Coronary artery (tissue), 2 donors: ENCODE measurements at regions not wholly inside any gene's neighbourhood (a gene's known extent, or its start where the extent isn't known, plus 50 kb on each side); places are given as distances from the start of the nearest gene placed in this dataset.
"Not testable (repeated sequence)": the region's sequence is repeated elsewhere in the genome, so short reads cannot be mapped to it uniquely, and the experiment has no call there.

Experiments
- DNase-seq: peaks from one replicate; pipeline ENCODE4 v3.0.0-alpha.2; 2017; ENCODE audit warnings: low spot score
- H3K27ac ChIP-seq, 2 donors: fragments of 200-600 bp; sonication (generic); one replicate each; pipeline ENCODE4 v1.5.1; 2016 to 2019
- H3K4me3 ChIP-seq: fragments of 200-600 bp; sonication (generic); 2 replicates; pipeline ENCODE4 v1.5.1; 2016; ENCODE audit warnings: mild to moderate bottlenecking, moderate library complexity
- CTCF ChIP-seq: fragments of 200-600 bp; sonication (generic); IDR thresholded peaks from one replicate; pipeline ENCODE4 v1.5.1; 2019; ENCODE audit warnings: antibody characterized with exemption

- no peak for TF ChIP-seq CTCF
- no peak overlapping the region for H3K4me3 ChIP-seq
- H3K27ac ChIP-seq: no peak overlapping the region
- DNase-seq: no peak
These were observed 133.7 kb downstream of the ATL2 start for GRCh38 chr2:38243186-38243880.

GRCh38 chr2:38239452-38239851 lies 137.6 kb downstream of the ATL2 start:
- no peak for DNase-seq
- no peak for TF ChIP-seq CTCF
- H3K27ac ChIP-seq: no peak overlapping the region
- no peak overlapping the region for H3K4me3 ChIP-seq

- not testable (repeated sequence) for DNase-seq, H3K27ac ChIP-seq, H3K4me3 ChIP-seq
These were observed 138.4 kb downstream of the ATL2 start for GRCh38 chr2:38238705-38239104.

DNA sequence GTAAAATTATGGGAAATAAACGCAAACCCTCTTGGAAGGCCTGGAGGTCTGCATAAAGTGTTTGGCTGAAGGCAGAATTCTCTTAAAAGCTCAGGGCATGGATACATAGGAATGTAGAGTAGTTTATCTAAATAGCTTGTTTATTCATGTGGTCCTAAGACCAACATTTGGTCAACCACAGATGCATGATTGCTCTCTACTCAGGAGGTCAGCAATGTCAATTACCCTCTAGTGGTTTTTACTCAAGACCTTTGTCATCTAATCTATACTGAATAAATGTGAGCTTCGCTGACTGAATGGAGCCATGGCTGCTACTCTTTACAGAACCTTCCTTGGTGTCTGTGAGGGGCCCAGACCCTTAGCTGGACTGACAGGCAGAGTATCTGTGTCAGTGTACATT lies 139.8 kb downstream of the ATL2 start:
- Histone ChIP-seq H3K4me3 (no peak overlapping the region), H3K27ac (no peak overlapping the region)
- no peak for DNase-seq
- no peak for TF ChIP-seq CTCF

- Histone ChIP-seq H3K27ac (no peak overlapping the region), H3K4me3 (no peak overlapping the region)
- TF ChIP-seq CTCF: no peak
- no peak for DNase-seq
These were observed 143.7 kb downstream of the ATL2 start for GRCh38 chr2:38233231-38233983.

DNA sequence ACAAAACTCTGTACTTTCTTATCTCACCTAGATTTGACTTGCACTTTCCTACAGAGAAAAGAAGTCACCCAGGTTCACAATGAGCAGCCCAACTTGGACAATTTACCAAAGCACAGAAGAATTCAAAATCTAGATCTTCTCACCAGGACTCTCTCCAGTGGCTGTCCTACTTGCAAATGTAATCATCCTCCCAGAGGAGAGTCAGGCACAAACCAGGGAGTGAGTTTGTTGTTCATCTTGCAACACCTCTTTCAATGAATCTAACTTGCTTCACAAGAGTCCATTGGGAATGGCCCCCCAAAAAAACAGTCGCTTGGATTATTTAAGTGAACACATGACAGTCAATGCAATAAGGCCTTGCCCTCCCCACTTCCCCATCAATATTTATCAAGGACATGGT lies 144.6 kb downstream of the ATL2 start:
- Histone ChIP-seq H3K27ac (no peak overlapping the region), H3K4me3 (no peak overlapping the region)
- TF ChIP-seq CTCF: no peak
- no peak for DNase-seq

DNA sequence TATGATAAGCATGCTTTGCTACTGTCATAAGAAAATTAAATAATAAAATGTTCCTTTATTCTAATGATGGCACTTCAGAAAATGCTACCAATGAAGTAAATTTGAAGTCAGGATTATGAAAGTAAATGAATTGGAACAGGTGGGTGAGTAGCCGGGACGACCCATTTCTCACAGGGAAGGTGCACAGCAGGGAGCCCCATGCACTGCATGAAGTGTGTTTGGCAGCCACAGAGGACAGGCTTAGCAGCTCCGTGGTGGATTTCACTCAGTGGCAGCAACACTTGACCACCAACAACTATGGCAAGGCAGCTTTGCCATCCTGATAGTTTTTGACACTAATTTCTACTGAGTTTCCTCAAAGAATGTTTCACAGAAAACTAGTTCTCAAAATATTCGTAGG lies 146.3 kb downstream of the ATL2 start:
- no peak for TF ChIP-seq CTCF
- no peak overlapping the region for H3K4me3 ChIP-seq
- no peak for DNase-seq
- H3K27ac ChIP-seq: no peak overlapping the region
